Breast epithelium (tissue), 3 donors: ENCODE measurements at regions not wholly inside any gene's neighbourhood (a gene's known extent, or its start where the extent isn't known, plus 50 kb on each side); places are given as distances from the start of the nearest gene placed in this dataset.

ENCODE experiments used
- CTCF ChIP-seq, 3 donors: fragments of 450-650 bp; IDR thresholded peaks; one replicate each; pipeline ENCODE4 v1.5.1; 2016 to 2017; ENCODE audit warnings: antibody characterized with exemption in 3 of 3, mild to moderate bottlenecking in 3 of 3, moderate library complexity in 3 of 3
- POLR2AphosphoS5 ChIP-seq, 3 donors: sonication (generic); formaldehyde crosslinking; IDR thresholded peaks; one replicate each; pipeline ENCODE4 v1.6.1; 2017; ENCODE audit warnings: antibody characterized with exemption in 3 of 3

GRCh38 chr4:89489338-89489771 lies 181.8 kb upstream of the GPRIN3 start:
- TF ChIP-seq CTCF (IDR thresholded peaks at IDR 0.05) (no peak), POLR2AphosphoS5 (IDR thresholded peaks at IDR 0.05) (no peak)
